Esophagus muscularis mucosa (tissue), 4 donors: ENCODE measurements at regions not wholly inside any gene's neighbourhood (a gene's known extent, or its start where the extent isn't known, plus 50 kb on each side); places are given as distances from the start of the nearest gene placed in this dataset.

ENCODE experiments used
- DNase-seq: peaks from one replicate; pipeline ENCODE4 v3.0.0-alpha.2; 2017; ENCODE audit errors: extremely low spot score
- H3K27ac ChIP-seq, 4 donors: fragments of 200-600 bp; sonication (generic); replicated peaks in 1 of 4; 1 replicate in 3 of 4; 2 replicates in 1 of 4; pipeline ENCODE4 v1.5.1; 2016 to 2019; ENCODE audit warnings: mild to moderate bottlenecking in 1 of 4
- H3K27me3 ChIP-seq, 4 donors: fragments of 200-600 bp; sonication (generic); one replicate each; pipeline versions ENCODE4 v1.5.1 to v1.6.0; 2016 to 2019
- H3K36me3 ChIP-seq, 4 donors: fragments of 200-600 bp; sonication (generic); one replicate each; pipeline ENCODE4 v1.5.1; 2016 to 2019
- H3K4me1 ChIP-seq, 4 donors: fragments of 200-600 bp; sonication (generic); one replicate each; pipeline ENCODE4 v1.5.1; 2016 to 2019
- H3K4me3 ChIP-seq, 4 donors: fragments of 200-600 bp; sonication (generic); 1 replicate in 2 of 4; 2 replicates in 2 of 4; pipeline ENCODE4 v1.5.1; 2016 to 2019; ENCODE audit warnings: mild to moderate bottlenecking in 4 of 4, moderate library complexity in 1 of 4
- H3K9me3 ChIP-seq, 4 donors: fragments of 200-600 bp; sonication (generic); 1 replicate in 3 of 4; 2 replicates in 1 of 4; pipeline ENCODE4 v1.5.1; 2016 to 2019
- EP300 ChIP-seq: sonication (generic); formaldehyde crosslinking; IDR thresholded peaks from one replicate; pipeline ENCODE4 v1.6.1; 2017; ENCODE audit warnings: antibody characterized with exemption
- POLR2A ChIP-seq: fragments of 450-650 bp; IDR thresholded peaks from one replicate; pipeline ENCODE4 v1.6.1; 2017; ENCODE audit warnings: antibody characterized with exemption, moderate library complexity, mild to moderate bottlenecking, low read depth
- POLR2AphosphoS5 ChIP-seq, 2 donors: sonication (generic); formaldehyde crosslinking; IDR thresholded peaks; one replicate each; pipeline ENCODE4 v1.6.1; 2017; ENCODE audit warnings: antibody characterized with exemption in 2 of 2
- WGBS: methylation state at CpG from one replicate; pipeline ENCODE4 v1.1.5; 2018; 5-methylcytosine and 5-hydroxymethylcytosine counted together
- intact Hi-C: fragments of 100-400 bp; cut with DNase I; formaldehyde crosslinking; loops from one replicate; pipeline ENCODE4 v1.15.1; 2023
- TF ChIP-seq, protein P1 (sequence below), 3 experiments: fragments of 200-600 bp in 2 of 3; fragments of 450-650 bp in 1 of 3; sonication (generic) in 2 of 3; IDR thresholded peaks; one replicate each; pipeline ENCODE4 v1.5.1; 2017 to 2019; ENCODE audit warnings: antibody characterized with exemption in 3 of 3, mild to moderate bottlenecking in 2 of 3, moderate library complexity in 1 of 3

DNA sequence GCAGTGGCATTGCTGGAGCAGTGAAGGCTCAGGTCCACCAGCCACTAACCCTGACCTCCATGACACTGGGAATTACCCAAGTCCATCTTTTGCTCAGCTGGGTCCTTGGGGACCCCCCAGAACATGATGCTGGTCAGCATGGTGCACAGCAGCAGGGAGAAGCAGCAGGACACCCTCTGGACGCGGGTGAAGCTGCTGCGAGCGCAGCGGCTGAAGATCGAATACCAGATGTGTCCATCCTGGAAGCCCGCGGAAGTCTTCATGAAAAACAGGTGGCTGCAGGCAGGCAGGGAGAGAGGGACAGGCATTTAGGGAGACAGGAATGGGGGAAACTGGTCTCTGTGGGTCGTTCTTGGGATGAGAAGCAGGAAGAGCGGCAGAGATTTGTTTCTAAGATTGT, 53.4 kb upstream of the GCSH start:
- no peaks in the 10 kb centered on the region for H3K4me1 ChIP-seq
- H3K27ac ChIP-seq = no peak overlapping the region
- 85% methylated on average over 10 of the region's 10 CpGs for WGBS
- peaks cover 0 to 33% (median 0%) of the 10 kb centered on the region in 4 donors for H3K27me3 ChIP-seq
- no peak for DNase-seq
- no peak overlapping the region for H3K4me3 ChIP-seq
- H3K9me3 ChIP-seq = no peaks in the 10 kb centered on the region
- TF ChIP-seq, protein P1, sequence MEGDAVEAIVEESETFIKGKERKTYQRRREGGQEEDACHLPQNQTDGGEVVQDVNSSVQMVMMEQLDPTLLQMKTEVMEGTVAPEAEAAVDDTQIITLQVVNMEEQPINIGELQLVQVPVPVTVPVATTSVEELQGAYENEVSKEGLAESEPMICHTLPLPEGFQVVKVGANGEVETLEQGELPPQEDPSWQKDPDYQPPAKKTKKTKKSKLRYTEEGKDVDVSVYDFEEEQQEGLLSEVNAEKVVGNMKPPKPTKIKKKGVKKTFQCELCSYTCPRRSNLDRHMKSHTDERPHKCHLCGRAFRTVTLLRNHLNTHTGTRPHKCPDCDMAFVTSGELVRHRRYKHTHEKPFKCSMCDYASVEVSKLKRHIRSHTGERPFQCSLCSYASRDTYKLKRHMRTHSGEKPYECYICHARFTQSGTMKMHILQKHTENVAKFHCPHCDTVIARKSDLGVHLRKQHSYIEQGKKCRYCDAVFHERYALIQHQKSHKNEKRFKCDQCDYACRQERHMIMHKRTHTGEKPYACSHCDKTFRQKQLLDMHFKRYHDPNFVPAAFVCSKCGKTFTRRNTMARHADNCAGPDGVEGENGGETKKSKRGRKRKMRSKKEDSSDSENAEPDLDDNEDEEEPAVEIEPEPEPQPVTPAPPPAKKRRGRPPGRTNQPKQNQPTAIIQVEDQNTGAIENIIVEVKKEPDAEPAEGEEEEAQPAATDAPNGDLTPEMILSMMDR (IDR thresholded peaks at IDR 0.05) = no peak
- TF ChIP-seq POLR2A (no peak), POLR2AphosphoS5 (IDR thresholded peaks at IDR 0.05) (no peak), EP300 (no peak)
- intact Hi-C loops = no loop called here
- H3K36me3 ChIP-seq = no peaks in the 10 kb centered on the region

GRCh38 chr16:81148277-81148676, 52.1 kb upstream of the GCSH start:
- TF ChIP-seq POLR2A (no peak), POLR2AphosphoS5 (IDR thresholded peaks at IDR 0.05) (no peak), EP300 (no peak)
- TF ChIP-seq, protein P1 (IDR thresholded peaks at IDR 0.05) = no peak
- Histone ChIP-seq H3K4me3 (no peak overlapping the region), H3K4me1 (no peaks in the 10 kb centered on the region), H3K27me3 (peaks cover 0 to 34% (median 0%) of the 10 kb centered on the region in 4 donors), H3K27ac (no peak overlapping the region), H3K36me3 (no peaks in the 10 kb centered on the region), H3K9me3 (no peaks in the 10 kb centered on the region)
- no peak for DNase-seq
- WGBS = 58% methylated on average over 5 of the region's 6 CpGs
- intact Hi-C loops = no loop called here
